ENCODE measurements at regions not wholly inside any gene's neighbourhood (a gene's known extent, or its start where the extent isn't known, plus 50 kb on each side); places are given as distances from the start of the nearest gene placed in this dataset.

- no peak for TF ChIP-seq CTCF (IDR thresholded peaks at IDR 0.05; ENCODE audit: unreplicated experiment)
- Mint-ChIP-seq H3K4me1 (ENCODE audit: unreplicated experiment) (no peaks in the 10 kb centered on the region), H3K36me3 (ENCODE audit: low read depth, unreplicated experiment) (no peaks in the 10 kb centered on the region), H3K9me3 (ENCODE audit: unreplicated experiment) (no peaks in the 10 kb centered on the region), H3K27ac (ENCODE audit: unreplicated experiment) (no peak overlapping the region), H3K27me3 (ENCODE audit: unreplicated experiment) (peaks cover 2% of the 10 kb centered on the region), H3K4me3 (ENCODE audit: unreplicated experiment) (no peak overlapping the region)
- DNase-seq (ENCODE audit: low spot score), result no peak
Observed at GRCh38 chr2:149954981-149955600, 367.5 kb upstream of the MMADHC start.

- peaks cover 2% of the 10 kb centered on the region for H3K27me3 Mint-ChIP-seq (ENCODE audit: unreplicated experiment)
- H3K4me1 Mint-ChIP-seq (ENCODE audit: unreplicated experiment), result no peaks in the 10 kb centered on the region
- no peak for TF ChIP-seq CTCF (IDR thresholded peaks at IDR 0.05; ENCODE audit: unreplicated experiment)
- H3K4me3 Mint-ChIP-seq (ENCODE audit: unreplicated experiment), result no peak overlapping the region
- no peaks in the 10 kb centered on the region for H3K36me3 Mint-ChIP-seq (ENCODE audit: low read depth, unreplicated experiment)
- H3K27ac Mint-ChIP-seq (ENCODE audit: unreplicated experiment), result no peak overlapping the region
- H3K9me3 Mint-ChIP-seq (ENCODE audit: unreplicated experiment), result no peaks in the 10 kb centered on the region
- no peak for DNase-seq (ENCODE audit: low spot score)
Observed at GRCh38 chr2:149953627-149954026, 366.1 kb upstream of the MMADHC start.

GRCh38 chr2:149931486-149931885, 343.9 kb upstream of the MMADHC start:
- no peaks in the 10 kb centered on the region for H3K9me3 Mint-ChIP-seq (ENCODE audit: unreplicated experiment)
- H3K27ac Mint-ChIP-seq (ENCODE audit: unreplicated experiment), result no peak overlapping the region
- H3K4me1 Mint-ChIP-seq (ENCODE audit: unreplicated experiment), result no peaks in the 10 kb centered on the region
- H3K27me3 Mint-ChIP-seq (ENCODE audit: unreplicated experiment), result no peaks in the 10 kb centered on the region
- no peak for TF ChIP-seq CTCF (IDR thresholded peaks at IDR 0.05; ENCODE audit: unreplicated experiment)
- DNase-seq (ENCODE audit: low spot score), result no peak
- H3K4me3 Mint-ChIP-seq (ENCODE audit: unreplicated experiment), result no peak overlapping the region
- no peaks in the 10 kb centered on the region for H3K36me3 Mint-ChIP-seq (ENCODE audit: low read depth, unreplicated experiment)

GRCh38 chr2:149928011-149928410, 340.4 kb upstream of the MMADHC start:
- Mint-ChIP-seq H3K27ac (ENCODE audit: unreplicated experiment) (no peak overlapping the region), H3K27me3 (ENCODE audit: unreplicated experiment) (no peaks in the 10 kb centered on the region), H3K36me3 (ENCODE audit: low read depth, unreplicated experiment) (no peaks in the 10 kb centered on the region), H3K4me1 (ENCODE audit: unreplicated experiment) (no peaks in the 10 kb centered on the region), H3K9me3 (ENCODE audit: unreplicated experiment) (no peaks in the 10 kb centered on the region), H3K4me3 (ENCODE audit: unreplicated experiment) (no peak overlapping the region)
- no peak for DNase-seq (ENCODE audit: low spot score)
- no peak for TF ChIP-seq CTCF (IDR thresholded peaks at IDR 0.05; ENCODE audit: unreplicated experiment)

- Mint-ChIP-seq H3K27me3 (ENCODE audit: unreplicated experiment) (no peaks in the 10 kb centered on the region), H3K4me3 (ENCODE audit: unreplicated experiment) (no peak overlapping the region), H3K27ac (ENCODE audit: unreplicated experiment) (no peak overlapping the region), H3K4me1 (ENCODE audit: unreplicated experiment) (no peaks in the 10 kb centered on the region), H3K9me3 (ENCODE audit: unreplicated experiment) (no peaks in the 10 kb centered on the region), H3K36me3 (ENCODE audit: low read depth, unreplicated experiment) (no peaks in the 10 kb centered on the region)
- no peak for DNase-seq (ENCODE audit: low spot score)
- TF ChIP-seq CTCF (IDR thresholded peaks at IDR 0.05; ENCODE audit: unreplicated experiment), result no peak
Observed at GRCh38 chr2:149926149-149926548, 338.6 kb upstream of the MMADHC start.
